Stimulated activated CD4-positive, alpha-beta T cell treated with anti-CD3 and anti-CD28 coated beads, Interleukin-4, amount 100 ng/mL, for 1 hour (primary cell): ENCODE measurements at regions not wholly inside any gene's neighbourhood (a gene's known extent, or its start where the extent isn't known, plus 50 kb on each side); places are given as distances from the start of the nearest gene placed in this dataset.
"Not testable (repeated sequence)": the region's sequence is repeated elsewhere in the genome, so short reads cannot be mapped to it uniquely, and the experiment has no call there.

Source experiments
- DNase-seq: peaks from one replicate; pipeline ENCODE4 v3.0.0-alpha.2; 2020

GRCh38 chr7:17558558-17559332 is 260.3 kb downstream of the AHR start:
- no peak for DNase-seq

- DNase-seq = no peak
Observed at GRCh38 chr7:17559388-17559787, 260.9 kb downstream of the AHR start.

GRCh38 chr7:17560516-17560915 is 262.1 kb downstream of the AHR start:
- no peak for DNase-seq

GRCh38 chr7:17560966-17561365 is 262.5 kb downstream of the AHR start:
- DNase-seq = no peak

- no peak for DNase-seq
Observed at GRCh38 chr7:17564678-17565212, 266.3 kb downstream of the AHR start.

GRCh38 chr7:17580141-17580540 is 281.7 kb downstream of the AHR start:
- DNase-seq = no peak

- DNase-seq = no peak
Observed at GRCh38 chr7:17580856-17581255, 282.4 kb downstream of the AHR start.

GRCh38 chr7:17581301-17581700 is 282.8 kb downstream of the AHR start:
- DNase-seq = no peak

- not testable (repeated sequence) for DNase-seq
Observed at GRCh38 chr7:17582696-17583095, 284.2 kb downstream of the AHR start.

- no peak for DNase-seq
Observed at GRCh38 chr7:17583786-17584185, 285.3 kb downstream of the AHR start.

- no peak for DNase-seq
Observed at GRCh38 chr7:17584822-17585221, 286.4 kb downstream of the AHR start.

- no peak for DNase-seq
Observed at GRCh38 chr7:17586711-17587110, 288.3 kb downstream of the AHR start.

- DNase-seq = no peak
Observed at GRCh38 chr7:17588730-17589129, 290.3 kb downstream of the AHR start.

GRCh38 chr7:17589671-17590070 is 291.2 kb downstream of the AHR start:
- DNase-seq = no peak

GRCh38 chr7:17590221-17590620 is 291.8 kb downstream of the AHR start:
- no peak for DNase-seq

GRCh38 chr7:17593819-17594419 is 295.5 kb downstream of the AHR start:
- no peak for DNase-seq

GRCh38 chr7:17595546-17595945 is 297.1 kb downstream of the AHR start:
- no peak for DNase-seq

GRCh38 chr7:17598305-17598704 is 299.9 kb downstream of the AHR start:
- DNase-seq = no peak

GRCh38 chr7:17598846-17599245 is 300.4 kb downstream of the AHR start:
- DNase-seq = no peak

GRCh38 chr7:17599733-17600339 is 301.4 kb downstream of the AHR start:
- no peak for DNase-seq

GRCh38 chr7:17600340-17600752 is 301.9 kb downstream of the AHR start:
- no peak for DNase-seq

GRCh38 chr7:17601921-17602320 is 303.5 kb downstream of the AHR start:
- no peak for DNase-seq

- no peak for DNase-seq
Observed at GRCh38 chr7:17608114-17608833, 309.8 kb downstream of the AHR start.
